RWPE2 (cell line): ENCODE measurements at regions not wholly inside any gene's neighbourhood (a gene's known extent, or its start where the extent isn't known, plus 50 kb on each side); places are given as distances from the start of the nearest gene placed in this dataset.

Experiments used
- ATAC-seq: fragments of 200-7000 bp; cut with Tn5 transposase; 3 replicates; pipeline ENCODE4 v1.9.1; 2021; ENCODE audit warnings: low read depth
- DNase-seq: peaks from one replicate; pipeline ENCODE4 v3.0.0-alpha.2; 2020; ENCODE audit warnings: low spot score
- H3K27ac ChIP-seq: fragments of 450-650 bp; 2 replicates; pipeline ENCODE4 v1.5.1; 2017; ENCODE audit warnings: mild to moderate bottlenecking; ENCODE audit not compliant: poor library complexity, severe bottlenecking
- H3K27me3 ChIP-seq: fragments of 250-450 bp; sonication (Bioruptor Pico); 2 replicates; pipeline ENCODE4 v1.5.1; 2021; ENCODE audit warnings: mild to moderate bottlenecking, moderate library complexity; ENCODE audit not compliant: insufficient read depth, poor library complexity, severe bottlenecking
- H3K36me3 ChIP-seq: fragments of 250-450 bp; sonication (Bioruptor Pico); 2 replicates; pipeline ENCODE4 v1.5.1; 2020; ENCODE audit warnings: low read depth, mild to moderate bottlenecking, moderate library complexity
- H3K4me1 ChIP-seq: fragments of 250-450 bp; sonication (Bioruptor Pico); 2 replicates; pipeline ENCODE4 v1.5.1; 2021; ENCODE audit warnings: mild to moderate bottlenecking, moderate library complexity; ENCODE audit not compliant: insufficient read depth, poor library complexity, severe bottlenecking
- H3K4me3 ChIP-seq: fragments of 250-450 bp; sonication (Bioruptor Pico); 2 replicates; pipeline ENCODE4 v1.5.1; 2021; ENCODE audit warnings: mild to moderate bottlenecking, moderate library complexity; ENCODE audit not compliant: severe bottlenecking
- H3K9me3 ChIP-seq: fragments of 250-450 bp; sonication (Bioruptor Pico); 2 replicates; pipeline ENCODE4 v1.5.1; 2021; ENCODE audit warnings: mild to moderate bottlenecking, moderate library complexity; ENCODE audit not compliant: severe bottlenecking
- TF ChIP-seq, protein P1 (sequence below): fragments of 450-650 bp; IDR thresholded peaks from one replicate; pipeline ENCODE4 v1.5.1; 2017; ENCODE audit warnings: mild to moderate bottlenecking, moderate library complexity; ENCODE audit not compliant: poor library complexity, severe bottlenecking

DNA sequence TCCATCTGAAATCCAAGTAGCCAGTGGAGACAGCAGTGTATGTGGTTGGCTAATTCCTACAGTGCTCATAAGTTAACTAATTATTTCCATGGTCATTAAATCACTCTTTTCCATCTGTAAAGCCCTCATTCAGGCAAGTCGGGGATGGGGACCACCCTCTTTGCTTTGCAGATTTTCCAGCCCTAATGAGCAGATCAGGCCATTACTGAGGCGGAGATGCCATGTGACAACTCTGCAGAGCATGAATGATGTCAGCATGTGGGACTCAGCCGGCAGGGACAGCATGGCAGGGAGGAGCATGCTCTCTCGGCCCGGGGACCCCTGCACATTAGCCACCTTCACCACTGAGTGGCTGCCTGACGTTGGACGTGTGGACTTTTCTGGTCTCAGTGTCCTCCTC is 623.3 kb upstream of the CDH4 start:
- TF ChIP-seq, protein P1, sequence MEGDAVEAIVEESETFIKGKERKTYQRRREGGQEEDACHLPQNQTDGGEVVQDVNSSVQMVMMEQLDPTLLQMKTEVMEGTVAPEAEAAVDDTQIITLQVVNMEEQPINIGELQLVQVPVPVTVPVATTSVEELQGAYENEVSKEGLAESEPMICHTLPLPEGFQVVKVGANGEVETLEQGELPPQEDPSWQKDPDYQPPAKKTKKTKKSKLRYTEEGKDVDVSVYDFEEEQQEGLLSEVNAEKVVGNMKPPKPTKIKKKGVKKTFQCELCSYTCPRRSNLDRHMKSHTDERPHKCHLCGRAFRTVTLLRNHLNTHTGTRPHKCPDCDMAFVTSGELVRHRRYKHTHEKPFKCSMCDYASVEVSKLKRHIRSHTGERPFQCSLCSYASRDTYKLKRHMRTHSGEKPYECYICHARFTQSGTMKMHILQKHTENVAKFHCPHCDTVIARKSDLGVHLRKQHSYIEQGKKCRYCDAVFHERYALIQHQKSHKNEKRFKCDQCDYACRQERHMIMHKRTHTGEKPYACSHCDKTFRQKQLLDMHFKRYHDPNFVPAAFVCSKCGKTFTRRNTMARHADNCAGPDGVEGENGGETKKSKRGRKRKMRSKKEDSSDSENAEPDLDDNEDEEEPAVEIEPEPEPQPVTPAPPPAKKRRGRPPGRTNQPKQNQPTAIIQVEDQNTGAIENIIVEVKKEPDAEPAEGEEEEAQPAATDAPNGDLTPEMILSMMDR = no peak
- no peak for ATAC-seq
- no peak overlapping the region for H3K4me3 ChIP-seq

DNA sequence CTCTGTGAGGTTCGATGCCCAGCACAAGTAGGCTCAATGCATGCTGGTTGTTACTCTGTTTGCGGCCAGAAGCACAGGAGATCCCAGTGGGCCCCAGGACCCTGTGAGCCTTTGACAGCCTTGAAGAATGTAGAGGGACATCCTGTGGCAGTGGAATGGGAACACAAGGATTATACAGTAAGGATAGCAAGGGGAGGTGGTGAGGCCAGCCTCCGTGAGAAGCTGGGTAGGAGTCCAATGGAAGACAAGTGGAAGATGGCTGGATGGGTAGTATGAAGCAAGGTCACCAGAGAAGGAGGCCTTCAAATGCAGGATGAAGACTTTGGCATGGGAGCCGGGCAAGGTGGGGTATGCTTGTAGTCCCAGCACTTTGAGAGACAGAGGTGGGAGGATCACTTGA is 622.9 kb upstream of the CDH4 start:
- DNase-seq = no peak
- TF ChIP-seq, protein P1 = no peak
- no peaks in the 10 kb centered on the region for H3K9me3 ChIP-seq
- no peak overlapping the region for H3K27ac ChIP-seq
- no peak overlapping the region for H3K4me3 ChIP-seq
- no peaks in the 10 kb centered on the region for H3K4me1 ChIP-seq
- H3K36me3 ChIP-seq = no peaks in the 10 kb centered on the region
- H3K27me3 ChIP-seq = peaks cover 94% of the 10 kb centered on the region
- ATAC-seq = no peak

More for the DNA sequence above, 623.3 kb upstream of the CDH4 start:
- H3K9me3 ChIP-seq = no peaks in the 10 kb centered on the region
- no peak overlapping the region for H3K27ac ChIP-seq
- H3K4me1 ChIP-seq = no peaks in the 10 kb centered on the region
- peaks cover 95% of the 10 kb centered on the region for H3K27me3 ChIP-seq
- no peak for DNase-seq
- H3K36me3 ChIP-seq = no peaks in the 10 kb centered on the region

DNA sequence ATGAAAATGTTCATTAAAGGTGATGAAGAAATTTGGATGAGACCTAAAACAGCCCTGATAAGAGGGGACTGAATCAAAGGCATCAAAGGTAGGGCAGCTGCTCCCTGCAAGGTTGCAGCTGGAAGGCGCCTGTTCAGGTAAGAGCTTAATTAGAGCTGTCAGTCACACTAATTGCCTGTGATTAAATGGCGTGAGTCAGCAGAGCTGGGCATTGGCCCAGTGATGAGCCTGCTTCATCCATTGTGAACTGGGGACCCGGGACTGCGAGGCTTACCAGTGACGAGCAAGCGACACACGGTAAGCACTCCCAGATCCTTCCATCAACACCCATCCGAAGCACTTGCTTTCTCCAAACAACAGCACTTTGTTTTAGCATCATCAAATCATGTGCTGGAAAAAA is 621.5 kb upstream of the CDH4 start:
- H3K4me3 ChIP-seq = no peak overlapping the region
- H3K36me3 ChIP-seq = no peaks in the 10 kb centered on the region
- peaks cover 93% of the 10 kb centered on the region for H3K27me3 ChIP-seq
- H3K27ac ChIP-seq = no peak overlapping the region
- ATAC-seq = no peak
- no peaks in the 10 kb centered on the region for H3K9me3 ChIP-seq
- TF ChIP-seq, protein P1 = no peak
- DNase-seq = no peak
- H3K4me1 ChIP-seq = no peaks in the 10 kb centered on the region

DNA sequence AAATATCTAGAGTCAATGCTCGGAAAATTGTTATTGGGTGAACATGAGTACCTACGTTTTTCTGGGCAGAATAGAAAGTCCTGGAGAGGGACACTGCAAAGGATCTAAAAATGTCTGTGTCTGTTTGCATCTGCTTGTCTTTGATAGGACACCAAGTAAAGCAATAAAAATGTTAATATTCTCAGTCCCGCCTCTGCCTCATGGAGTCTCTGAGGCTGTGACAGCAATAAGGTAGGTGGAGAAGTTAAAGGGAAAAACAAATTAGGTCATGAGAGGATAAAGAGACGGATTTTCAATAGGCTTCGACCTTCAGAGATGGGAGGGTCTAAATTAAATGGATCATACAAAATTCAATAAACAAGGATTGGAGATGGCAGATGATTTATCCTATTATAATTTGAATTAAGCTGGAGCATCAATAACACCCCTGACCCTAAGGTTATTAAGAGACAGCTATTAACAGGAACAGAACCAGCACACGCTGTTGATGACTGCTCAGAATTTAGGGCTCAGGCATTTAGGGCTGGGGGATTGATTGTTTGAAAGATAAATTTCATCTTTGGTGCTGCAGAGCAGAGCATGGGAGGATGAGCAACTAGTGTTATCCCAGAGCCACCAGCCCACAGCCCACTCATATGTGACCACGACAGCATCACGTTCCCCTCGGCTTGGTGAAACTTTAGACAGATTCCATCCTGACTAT is 620.3 kb upstream of the CDH4 start:
- no peak overlapping the region for H3K27ac ChIP-seq
- peaks cover 93% of the 10 kb centered on the region for H3K27me3 ChIP-seq
- no peaks in the 10 kb centered on the region for H3K4me1 ChIP-seq
- TF ChIP-seq, protein P1 = no peak
- no peaks in the 10 kb centered on the region for H3K36me3 ChIP-seq
- no peaks in the 10 kb centered on the region for H3K9me3 ChIP-seq
- ATAC-seq = no peak
- H3K4me3 ChIP-seq = no peak overlapping the region
- DNase-seq = no peak

DNA sequence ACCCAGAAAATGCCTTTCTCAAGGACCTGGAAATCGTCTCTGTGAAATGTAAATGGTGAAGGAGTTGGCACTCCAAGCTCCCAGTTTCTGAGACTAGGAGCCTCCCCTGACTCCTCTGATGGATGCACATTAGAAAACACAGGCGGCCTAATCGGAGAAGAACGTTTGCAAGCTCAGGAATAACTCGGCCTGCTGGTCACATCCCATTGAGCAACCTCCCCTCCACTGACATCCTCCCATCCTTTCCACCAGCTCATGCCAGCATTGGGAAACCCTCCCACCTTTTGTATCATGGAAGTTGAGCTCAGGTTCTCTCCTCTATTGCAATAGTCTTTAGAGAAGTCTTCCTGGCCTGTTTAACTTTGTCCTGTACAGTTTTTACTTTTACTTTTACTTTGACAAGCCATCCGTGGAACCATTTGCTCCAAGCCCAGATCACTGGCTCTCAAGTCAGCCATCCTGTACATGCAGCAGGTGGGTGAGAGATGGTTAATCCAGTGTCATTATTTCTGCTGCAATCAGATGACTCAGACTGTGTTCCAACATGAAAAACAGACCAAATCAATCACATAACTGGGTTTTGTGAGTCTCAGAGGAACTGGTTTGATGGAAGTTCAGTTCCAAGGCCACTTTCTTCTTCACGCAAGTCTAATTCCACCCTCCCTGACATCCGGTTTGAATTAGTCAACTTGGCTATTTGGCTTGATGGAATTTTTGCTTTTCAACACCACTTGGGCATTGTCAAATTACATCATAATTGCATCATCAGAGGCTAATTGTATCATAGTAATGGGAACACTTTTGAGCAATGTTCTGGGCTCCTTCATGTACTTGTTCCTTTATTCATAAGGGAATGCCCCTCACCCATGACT is 619.4 kb upstream of the CDH4 start:
- no peak; the same call in 2 of the 3 replicates for ATAC-seq
- DNase-seq = no peak
- Histone ChIP-seq H3K27me3 (peaks cover 94% of the 10 kb centered on the region), H3K27ac (no peak overlapping the region), H3K9me3 (no peaks in the 10 kb centered on the region), H3K4me3 (no peak overlapping the region), H3K4me1 (no peaks in the 10 kb centered on the region), H3K36me3 (no peaks in the 10 kb centered on the region)
- TF ChIP-seq, protein P1 = no peak
